CD4-positive, alpha-beta T cell treated with Interleukin-17A for 1 hour (primary cell): ENCODE measurements at regions not wholly inside any gene's neighbourhood (a gene's known extent, or its start where the extent isn't known, plus 50 kb on each side); places are given as distances from the start of the nearest gene placed in this dataset.

Experiments used
- DNase-seq: peaks from one replicate; pipeline ENCODE4 v3.0.0-alpha.2; 2020

DNA sequence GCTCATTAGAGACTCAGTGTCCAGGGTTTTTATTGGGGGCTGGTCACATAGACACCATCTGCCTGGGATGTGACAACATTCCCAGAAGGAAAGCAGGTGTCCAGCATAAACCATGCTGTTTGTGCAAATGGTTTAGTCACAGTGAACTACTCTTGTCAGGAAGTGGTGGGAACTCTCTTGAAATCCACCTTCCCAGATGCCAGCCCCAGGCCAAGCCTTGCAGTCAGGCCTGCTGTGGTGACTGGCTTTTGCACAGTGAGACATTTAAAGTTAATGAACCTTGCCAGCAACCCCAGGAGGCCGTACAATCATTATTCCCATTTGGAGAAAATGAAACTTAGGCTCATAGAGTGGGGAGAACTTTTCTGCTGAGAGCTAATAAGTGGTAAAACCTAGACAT is 242.5 kb upstream of the KCNG1 start:
- DNase-seq, result no peak

DNA sequence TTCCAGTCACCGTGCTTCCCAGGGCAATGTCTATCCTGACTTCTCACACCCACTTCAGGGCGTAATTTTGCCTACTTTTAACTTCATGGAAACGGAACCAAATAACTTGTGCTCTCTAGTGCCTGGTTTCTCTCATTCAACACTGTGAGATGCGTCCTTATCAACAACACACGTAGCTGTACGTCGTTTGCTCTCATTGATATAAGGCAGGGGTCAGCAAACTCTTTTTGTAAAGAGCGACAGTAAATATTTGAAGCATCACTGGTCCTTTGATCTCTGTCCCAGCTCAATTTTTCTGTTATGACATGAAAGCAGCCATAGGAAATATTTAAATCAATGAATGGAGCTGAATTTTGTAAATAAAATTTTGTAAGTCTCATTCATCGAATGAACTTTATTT is 239.3 kb upstream of the KCNG1 start:
- DNase-seq, result no peak

DNA sequence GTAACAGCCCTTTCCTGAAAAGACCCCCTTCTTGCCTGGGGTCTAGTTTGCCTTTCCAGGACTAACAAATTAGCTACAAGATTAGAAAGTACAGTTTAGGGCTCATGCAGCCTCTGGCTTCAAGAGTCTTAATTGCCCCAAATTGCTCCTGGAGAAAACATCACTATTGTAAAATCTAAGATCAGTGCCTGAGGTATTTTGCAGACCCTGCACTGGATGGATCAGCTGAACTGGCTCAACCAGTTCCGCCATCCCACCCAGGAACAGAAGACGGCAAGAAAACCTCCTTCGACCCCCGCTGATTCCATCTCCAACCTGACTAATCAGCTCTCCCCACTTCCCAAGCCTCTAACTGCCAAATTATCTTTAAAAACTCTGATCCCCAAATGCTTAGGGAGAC is 236.5 kb upstream of the KCNG1 start:
- no peak for DNase-seq

DNA sequence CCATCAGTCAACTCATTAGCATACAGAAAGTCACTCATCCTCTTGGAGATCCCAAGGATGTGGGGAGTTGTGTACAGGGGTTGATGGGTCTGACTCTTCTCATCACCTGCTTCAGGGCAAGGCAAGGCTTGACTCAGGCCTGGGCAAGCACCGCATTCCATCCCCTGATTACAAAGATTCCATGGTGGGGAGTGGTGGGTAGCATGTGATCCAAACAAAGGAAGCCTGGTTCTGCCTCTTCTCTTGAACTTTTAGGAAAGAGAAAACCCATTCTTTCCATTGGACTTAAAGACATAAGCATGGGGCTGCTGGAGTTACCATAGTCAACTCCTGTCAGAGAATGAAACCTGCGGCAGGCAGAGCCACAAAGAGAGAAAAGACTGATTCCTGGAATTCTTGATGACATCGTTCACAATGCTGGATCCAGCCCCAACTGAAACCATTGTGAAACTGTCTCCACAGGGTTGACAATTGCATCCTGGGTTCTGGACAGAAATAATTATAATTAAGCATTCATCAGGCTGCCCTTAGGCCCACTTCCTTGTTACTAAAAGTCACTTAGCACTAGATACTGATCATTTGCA is 235.8 kb upstream of the KCNG1 start:
- no peak for DNase-seq

DNA sequence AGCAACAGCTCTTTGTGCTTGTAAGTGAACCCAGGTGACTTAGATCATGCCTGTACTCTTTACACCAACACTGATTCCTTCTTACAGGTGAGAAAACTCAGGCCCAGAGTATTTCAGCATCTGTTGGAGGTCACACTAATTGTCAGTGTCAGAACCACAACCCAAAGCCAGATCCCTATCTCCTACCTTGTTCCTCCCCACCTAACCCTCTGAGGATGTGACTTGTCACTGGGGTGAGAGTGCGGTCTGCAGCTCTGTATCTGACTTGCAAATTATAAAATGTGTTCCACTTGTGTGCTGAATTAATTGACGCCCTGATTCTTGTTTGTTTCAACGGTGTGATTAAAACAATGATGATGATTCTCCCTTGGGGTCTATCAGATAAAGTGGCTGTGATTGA is 232.5 kb upstream of the KCNG1 start:
- DNase-seq, result no peak

DNA sequence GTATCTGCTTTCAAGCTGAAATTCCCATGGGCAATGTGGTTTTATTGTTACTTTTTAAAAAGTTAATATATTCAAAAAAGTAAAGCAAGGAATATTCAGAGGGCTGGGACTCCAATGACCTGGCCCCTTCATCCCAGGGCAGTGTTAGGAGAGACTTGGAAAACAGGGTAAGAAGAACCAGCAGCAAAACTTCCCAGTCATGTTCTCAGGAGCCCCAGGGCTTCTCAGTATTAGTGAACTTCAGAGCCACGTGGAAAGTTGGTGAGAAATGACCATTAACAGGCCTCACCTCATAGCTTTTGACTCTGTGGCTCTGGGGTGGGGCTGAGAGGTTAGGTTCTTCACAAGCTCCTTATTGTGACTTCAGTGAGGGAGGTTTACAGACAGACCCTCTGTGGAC is 230.4 kb upstream of the KCNG1 start:
- DNase-seq, result no peak

DNA sequence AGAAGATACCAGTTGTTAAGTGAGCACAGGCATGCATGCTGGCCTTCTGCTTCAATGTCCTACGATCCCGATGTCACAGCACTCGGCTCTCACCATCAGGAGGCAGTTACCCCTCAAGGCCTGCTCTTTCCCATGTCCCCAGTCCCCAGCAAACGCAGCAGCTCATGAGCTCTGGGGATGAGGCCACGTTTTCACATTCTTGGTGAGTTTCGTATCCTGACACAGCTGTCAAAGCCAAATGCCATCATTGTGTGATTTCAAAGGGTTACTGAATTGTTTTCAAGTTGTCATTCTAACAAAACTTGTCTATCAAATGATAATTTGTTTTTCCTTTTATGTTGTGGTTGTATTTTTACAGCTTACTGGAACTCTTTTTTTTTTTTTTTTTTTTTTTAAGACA is 226.9 kb upstream of the KCNG1 start:
- no peak for DNase-seq

DNA sequence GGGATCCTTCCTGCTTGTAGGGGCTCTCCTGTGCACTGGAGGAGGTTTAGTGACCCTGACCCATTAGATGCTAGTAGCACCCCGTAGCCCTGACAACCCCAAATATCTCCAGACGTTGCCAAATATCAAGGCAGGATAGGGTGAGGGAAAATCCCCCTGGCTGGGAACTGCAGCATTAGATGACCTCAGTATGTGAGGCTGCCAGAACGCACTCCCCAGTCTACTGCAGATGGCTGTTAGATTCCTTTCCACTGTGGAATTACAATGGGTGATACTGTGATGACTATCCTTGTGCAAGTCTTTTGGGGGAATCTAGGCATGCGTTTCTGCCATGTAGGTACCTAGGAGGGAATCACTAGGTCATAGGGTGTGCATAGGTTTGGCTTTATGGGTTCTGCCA is 226.3 kb upstream of the KCNG1 start:
- DNase-seq, result no peak

DNA sequence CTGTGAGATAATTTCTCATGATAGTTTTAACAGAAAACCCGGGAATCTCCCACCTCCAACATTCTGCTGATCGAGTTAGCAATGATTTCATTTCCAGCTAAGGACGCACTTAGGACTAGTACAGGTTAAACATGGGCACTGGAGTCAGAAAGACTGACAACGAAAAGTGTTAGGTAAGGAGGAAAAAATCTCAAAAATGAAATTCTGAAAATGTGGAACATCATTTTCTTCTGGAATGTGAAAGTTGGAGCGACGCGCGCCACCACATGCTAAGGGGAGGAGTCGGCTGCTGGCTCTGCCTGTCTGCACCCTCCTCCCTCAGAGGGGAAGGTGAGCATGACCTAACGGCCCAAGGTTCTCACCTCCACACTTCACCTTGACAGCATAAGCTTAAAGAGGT is 221.6 kb upstream of the KCNG1 start:
- no peak for DNase-seq

DNA sequence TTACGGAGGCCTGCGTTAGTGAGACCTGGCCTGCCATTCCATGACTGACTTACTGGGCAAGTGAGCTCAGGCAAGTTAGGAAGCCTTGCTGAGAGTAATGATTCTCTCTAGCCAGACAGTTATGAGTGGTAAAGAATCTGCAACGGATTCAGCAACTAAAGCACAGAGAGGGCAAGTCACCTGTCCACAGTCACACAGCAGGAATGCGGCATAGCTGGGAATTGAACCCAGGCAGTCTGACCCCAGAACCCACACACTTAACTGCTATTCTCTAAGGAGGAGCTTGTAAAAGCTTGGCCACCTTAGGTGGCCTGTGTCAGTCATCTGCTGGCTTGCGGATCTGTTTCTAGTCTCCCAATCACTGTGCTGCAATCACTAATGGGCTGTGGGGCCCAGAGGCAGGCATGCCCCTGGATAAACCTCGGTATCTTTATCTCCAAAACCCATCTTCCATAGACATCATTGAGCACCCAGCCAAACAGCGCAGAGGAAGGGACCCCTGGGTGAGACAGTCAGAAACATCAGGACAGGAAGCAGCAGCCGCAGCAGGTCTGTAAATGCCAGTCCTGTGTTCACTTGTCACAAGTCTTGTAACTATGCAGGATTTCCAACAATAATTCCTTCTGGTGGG is 215.9 kb upstream of the KCNG1 start:
- DNase-seq, result no peak

DNA sequence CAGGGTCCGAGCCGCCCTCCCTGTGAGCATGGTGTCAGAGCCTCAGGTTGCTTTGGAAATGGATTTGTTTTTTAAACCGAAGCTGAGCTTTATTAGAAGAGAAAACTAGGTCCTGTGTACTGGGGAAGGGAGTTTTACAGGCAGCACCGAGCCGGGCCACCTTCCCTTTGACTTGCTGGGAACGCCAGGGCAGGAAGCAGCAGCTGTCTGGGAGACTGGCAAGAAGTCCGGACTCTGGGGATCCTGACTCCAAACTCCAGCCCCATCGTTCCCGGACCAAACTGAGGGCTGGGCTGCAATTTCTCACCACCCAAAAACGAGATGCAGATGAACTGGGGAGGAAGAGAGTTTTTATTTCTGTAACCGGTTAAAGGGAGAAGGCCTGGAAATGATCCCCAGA is 214.9 kb upstream of the KCNG1 start:
- no peak for DNase-seq

DNA sequence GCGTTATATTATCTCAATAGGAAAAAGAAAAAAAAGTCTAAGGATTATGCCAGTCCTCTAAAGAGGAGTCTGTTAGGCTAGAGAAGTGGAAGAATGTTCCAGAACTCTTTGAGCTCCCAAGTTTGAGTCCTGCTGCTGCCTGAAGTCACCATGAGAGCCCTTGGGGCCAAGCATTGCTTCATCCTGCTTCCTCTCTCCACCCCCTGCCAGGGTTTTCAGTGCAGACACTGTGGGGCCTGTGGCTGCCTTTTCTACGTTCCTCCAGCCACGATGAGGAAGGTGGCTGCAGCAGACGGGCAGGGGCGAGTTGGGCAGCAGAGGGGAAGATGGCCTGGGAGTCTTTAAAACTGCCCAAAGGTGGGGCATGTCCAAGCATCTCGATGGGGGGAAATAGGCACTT is 214.4 kb upstream of the KCNG1 start:
- DNase-seq, result no peak

DNA sequence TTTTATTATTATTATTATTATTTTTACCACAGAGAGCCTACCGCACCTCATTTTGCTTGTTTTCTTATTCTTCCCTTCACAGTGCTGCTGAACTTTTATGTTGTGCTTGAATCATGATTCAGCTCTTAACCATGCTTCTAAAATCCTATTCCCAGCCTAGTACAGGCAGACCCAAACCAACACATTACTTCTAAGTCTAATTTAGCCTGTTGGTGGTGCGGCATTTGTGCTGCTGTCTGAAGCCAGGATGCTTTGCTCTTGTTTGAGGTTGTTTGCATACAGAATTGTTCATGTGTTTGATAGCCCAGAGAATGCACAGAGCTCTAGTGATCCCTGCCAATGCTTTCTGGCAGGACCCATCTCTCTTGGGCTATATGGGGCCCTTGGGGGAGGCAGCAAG is 213.5 kb upstream of the KCNG1 start:
- no peak for DNase-seq

DNA sequence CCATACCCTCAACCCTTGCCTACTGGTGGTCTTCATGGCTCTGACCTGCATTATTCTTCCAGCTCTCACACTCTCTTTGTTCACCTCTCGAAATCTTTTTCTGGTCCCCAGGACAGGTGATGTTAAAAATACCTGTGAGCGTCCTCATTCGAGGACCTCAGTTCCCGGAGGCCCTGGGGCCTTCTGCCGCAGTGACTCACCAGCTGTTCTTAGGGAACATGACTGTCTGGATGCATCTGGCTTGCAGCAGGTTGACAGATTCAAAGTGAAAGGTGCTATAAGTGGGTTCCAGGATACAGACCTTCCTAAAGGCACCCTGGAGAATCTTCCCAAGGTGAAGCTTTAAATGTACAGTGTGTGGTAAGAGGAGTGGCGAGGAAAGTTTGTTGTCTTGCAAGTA is 210.4 kb upstream of the KCNG1 start:
- DNase-seq, result no peak

DNA sequence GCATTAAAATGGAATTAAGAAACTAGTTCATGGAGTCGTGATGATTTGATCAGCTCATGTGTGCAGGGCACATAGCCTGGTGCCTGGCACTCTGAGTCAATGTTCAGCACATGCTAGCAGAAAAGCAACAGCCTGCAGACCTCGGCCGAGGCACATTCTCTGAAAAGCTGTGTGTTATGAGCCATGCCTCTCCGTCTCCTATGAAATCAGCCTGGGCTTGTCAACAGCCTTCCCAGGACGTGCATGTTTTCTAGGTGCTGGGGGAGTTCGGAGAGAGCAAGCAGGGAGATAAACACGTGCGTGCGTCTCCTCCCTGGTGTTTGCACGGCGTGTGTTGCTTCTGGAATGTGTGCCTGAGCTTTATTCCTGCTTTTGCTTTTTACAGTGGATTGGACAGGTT is 207.8 kb upstream of the KCNG1 start:
- DNase-seq, result no peak

DNA sequence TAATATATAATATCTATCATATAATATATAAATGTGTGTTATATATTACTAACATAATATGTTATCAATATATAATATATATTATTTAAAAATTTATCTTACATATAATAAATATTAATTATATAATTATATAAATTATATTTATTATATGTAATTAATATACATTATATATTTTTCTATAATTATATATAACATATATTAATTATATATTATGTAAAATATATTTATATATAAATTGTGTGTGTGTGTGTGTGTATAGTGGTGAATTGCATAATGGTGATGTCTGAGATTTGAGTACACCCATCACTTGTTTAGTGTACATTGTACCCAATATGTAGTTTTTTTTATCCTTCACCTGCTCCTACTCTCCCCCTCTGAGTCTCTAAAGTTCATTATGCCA is 205.9 kb upstream of the KCNG1 start:
- DNase-seq, result no peak

DNA sequence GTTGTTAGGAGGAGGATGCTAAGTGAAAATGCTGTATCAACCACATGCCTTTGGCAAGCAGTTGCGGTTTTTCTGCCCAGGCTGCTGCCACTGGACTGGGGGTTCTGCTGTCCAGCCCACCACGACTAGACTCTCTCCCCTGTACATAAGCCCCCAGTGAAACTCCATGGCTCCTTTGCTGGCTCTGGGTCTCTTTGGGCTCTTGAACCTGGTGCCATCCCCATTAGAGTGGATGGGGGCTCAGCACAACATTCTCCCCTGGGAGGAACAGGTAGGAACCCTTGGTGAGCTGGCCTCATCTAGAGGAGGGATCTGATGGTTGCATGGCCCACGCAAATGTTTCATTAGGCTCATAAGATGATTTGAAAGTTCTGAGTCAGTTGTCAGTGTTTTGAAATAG is 204.8 kb upstream of the KCNG1 start:
- no peak for DNase-seq

DNA sequence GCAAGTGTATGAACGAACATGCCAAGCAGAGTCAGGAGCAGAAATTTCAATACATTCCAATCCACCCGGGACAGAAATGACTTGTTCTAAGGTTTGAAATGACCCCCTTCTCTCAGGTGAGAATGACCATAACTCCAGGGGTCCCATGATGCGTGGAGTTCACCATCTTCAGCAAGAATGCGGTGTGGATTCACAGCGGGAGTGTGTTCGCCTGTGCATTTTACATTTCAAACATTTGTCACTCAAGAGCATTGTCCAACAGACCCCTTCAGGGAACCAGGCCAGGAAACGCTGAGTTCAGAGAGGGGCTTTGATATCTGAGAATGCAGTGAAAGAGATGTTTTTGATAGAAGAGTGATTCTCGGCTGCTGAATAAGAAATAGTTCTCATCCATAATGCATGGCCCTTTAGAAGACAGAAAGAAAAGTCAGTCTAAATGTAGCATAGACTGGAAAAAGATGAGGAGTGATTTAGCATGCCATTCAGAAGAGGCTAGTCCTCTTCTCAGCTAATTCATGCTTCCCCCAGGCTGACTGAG is 200.3 kb upstream of the KCNG1 start:
- no peak for DNase-seq

DNA sequence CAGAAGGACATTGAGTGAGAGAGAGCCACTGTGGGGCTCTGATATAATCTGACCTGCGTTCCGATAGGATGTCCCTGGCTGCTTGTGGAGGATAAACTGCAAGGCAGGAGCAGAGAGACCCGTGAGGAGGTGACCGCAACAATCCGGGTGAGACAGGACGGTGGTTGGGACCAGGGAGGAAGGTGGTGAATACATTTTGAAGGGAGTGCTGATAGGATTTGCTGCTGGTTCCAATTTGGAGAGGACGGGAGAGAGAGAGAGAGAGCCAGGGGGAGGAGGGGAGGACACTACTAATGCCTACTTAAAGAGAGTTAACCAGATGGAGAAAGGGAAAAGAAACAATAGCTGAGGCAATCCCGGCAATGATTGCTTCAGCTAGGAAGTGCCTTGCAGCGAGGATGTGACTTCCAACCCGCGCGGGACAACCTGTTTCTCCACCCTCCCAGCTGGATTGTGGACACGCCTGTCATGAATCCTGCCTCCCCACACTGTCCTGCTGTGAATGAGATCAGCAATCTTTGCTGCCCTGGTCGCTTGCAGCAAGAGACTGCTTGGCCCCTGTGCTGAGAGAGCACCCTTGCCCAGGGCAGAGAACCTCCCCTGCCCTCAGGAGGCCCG is 199.0 kb upstream of the KCNG1 start:
- DNase-seq, result no peak

DNA sequence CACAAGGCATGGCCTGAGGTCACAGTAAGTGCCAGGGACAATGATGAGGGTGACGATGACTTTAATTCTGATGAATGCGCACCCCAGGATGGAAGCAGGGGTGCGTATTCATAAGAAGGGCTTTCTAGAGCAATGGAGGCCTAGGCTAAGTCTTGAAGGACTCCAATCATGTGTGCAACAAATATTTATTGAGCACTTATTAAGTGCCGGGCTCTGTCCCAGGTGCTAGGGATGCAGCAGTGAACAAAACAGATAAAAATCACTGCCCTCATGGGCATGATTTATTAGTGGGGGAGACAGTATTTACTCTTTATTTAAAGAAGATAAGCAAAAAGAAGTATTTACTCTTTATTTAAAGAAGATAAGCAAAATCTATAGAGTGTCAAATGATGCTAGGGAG is 198.2 kb upstream of the KCNG1 start:
- DNase-seq, result no peak

DNA sequence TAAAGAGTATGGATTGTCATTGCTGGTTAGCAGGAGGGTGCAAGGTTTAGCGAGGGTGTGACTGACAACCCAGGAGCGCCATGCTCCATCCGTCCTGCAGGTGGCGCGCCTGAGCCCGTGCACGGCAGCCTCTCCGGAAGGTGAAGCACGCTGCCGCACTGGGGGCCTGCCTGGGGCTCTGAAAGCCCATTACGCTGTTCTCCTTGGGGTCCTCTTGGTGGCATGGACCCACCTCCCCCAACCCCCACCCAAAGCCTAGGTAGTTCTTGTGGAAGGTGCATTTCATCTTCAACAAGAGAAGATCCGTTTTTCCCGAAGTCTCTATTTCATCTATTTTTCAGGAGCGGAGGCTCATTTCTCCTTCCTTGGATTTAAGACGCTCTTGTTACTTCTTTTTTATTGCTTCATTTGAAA is 197.4 kb upstream of the KCNG1 start:
- peak; percentile 19 for DNase-seq

DNA sequence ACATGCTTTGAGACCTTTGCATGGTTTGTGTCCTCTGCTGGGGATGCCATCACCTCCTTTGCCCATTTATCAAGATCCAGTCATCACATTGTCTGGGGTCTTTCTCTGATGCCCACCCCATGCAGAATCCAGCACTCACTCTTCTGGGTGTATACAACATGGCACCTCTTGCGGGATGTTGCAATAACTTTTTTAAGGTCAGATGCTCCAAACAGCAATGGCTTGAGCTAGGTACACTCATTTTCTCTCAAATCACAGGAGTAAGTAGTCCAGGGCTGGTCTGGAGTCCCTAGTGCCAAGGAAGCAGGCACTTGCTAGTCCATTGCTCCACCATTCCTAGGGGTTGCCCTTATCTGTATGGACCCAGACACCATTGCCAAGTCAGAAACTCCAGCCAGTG is 196.6 kb upstream of the KCNG1 start:
- no peak for DNase-seq

DNA sequence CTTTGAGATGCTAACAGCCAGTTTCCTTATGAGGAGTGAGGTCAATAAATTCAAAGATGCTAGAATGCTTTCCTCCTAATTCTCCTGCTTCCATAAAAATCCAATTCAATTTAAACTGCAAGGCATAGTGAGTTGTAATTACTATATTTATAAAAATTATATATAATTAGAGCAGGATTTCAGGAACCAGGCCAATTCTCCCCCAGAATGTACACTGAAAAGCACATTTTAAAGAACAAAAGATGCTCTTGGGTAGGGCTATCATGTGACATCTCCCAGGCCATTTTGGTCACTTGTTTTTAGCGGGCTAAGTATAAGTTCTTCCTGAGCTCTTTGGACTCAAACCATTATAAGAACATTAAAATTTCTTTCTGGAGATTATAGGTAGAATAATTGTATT is 195.7 kb upstream of the KCNG1 start:
- no peak for DNase-seq

DNA sequence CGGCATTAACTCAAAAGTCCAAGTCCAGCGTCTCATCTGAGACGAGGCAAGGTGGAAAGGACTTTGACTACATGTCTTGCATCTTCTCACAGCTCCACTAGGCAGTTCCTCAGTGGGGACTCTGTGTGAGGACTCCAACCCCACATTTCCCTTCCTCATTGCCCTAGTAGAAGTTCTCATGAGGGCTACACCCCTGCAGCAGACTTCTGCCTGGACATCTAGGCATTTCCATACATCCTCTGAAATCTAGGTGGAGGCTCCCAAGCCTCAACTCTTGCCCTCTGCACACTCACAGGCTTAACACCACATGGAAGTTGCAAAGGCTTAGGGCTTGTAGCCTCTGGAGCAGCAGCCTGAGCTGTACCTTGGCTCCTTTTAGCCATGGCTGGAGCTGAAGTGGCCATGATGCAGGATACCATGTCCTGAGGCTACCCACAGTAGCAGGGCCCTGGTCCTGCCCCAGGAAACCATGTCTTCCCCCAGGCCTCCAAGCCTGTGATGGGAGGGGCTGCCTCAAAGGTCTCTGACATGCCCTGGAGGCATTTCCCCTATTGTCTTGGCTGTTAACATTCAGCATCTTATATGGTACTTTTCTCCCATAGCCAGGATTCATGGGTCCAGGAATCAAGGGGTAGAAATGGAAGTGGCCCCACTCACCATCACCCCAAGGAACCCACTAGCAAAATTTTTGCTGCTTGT is 194.6 kb upstream of the KCNG1 start:
- DNase-seq, result no peak
